Activated T-helper 17 cell treated with anti-CD3 and anti-CD28 coated beads, Interleukin-2, amount 50 U/mL, for 72 hours (primary cell): ENCODE measurements at regions not wholly inside any gene's neighbourhood (a gene's known extent, or its start where the extent isn't known, plus 50 kb on each side); places are given as distances from the start of the nearest gene placed in this dataset.

Experiments used
- ATAC-seq: fragments of 150-1000 bp; cut with Tn5 transposase; replicated peaks from 2 replicates; pipeline ENCODE4 v1.10.0; 2021; ENCODE audit warnings: mild to moderate bottlenecking, moderate library complexity
- H3K27ac Mint-ChIP-seq: one replicate; pipeline ENCODE4 v1.8.0; 2022; ENCODE audit warnings: mixed read lengths
- H3K27me3 Mint-ChIP-seq: one replicate; pipeline ENCODE4 v1.8.0; 2022; ENCODE audit warnings: mixed read lengths
- H3K36me3 Mint-ChIP-seq: one replicate; pipeline ENCODE4 v1.8.0; 2022; ENCODE audit warnings: low read depth, mild to moderate bottlenecking, mixed read lengths
- H3K4me1 Mint-ChIP-seq: one replicate; pipeline ENCODE4 v1.8.0; 2022; ENCODE audit warnings: mixed read lengths
- H3K4me3 Mint-ChIP-seq: one replicate; pipeline ENCODE4 v1.8.0; 2022; ENCODE audit warnings: mild to moderate bottlenecking, mixed read lengths
- H3K9me3 Mint-ChIP-seq: one replicate; pipeline ENCODE4 v1.8.0; 2022; ENCODE audit warnings: mixed read lengths

DNA sequence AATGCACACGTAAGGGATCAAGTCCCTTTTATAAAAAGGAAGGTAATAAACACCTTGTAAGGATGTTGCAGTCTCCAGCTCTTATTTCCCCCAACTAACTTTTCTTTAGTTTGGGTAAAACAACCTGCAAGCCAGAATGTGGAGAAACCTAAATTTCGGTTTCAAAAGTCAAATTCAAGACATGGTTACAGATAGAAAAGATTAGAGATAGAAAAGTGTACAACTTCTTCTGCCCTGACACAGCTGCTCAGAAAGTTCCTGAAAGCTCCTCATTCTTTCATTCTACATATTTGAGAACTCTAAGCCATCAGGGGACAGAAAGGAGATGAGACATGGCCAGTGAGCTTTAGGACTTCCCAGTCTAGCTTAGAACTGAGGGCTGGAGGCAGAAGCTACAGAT, 574.9 kb downstream of the DIPK2A start:
- no peaks in the 10 kb centered on the region for H3K36me3 Mint-ChIP-seq
- H3K9me3 Mint-ChIP-seq: no peaks in the 10 kb centered on the region
- H3K27me3 Mint-ChIP-seq: no peaks in the 10 kb centered on the region
- ATAC-seq: no peak
- no peak overlapping the region for H3K27ac Mint-ChIP-seq
- no peak overlapping the region for H3K4me3 Mint-ChIP-seq
- H3K4me1 Mint-ChIP-seq: no peaks in the 10 kb centered on the region

GRCh38 chr3:144548346-144548745, 576.7 kb downstream of the DIPK2A start:
- Mint-ChIP-seq H3K27ac (no peak overlapping the region), H3K4me3 (no peak overlapping the region), H3K9me3 (no peaks in the 10 kb centered on the region), H3K27me3 (no peaks in the 10 kb centered on the region), H3K4me1 (no peaks in the 10 kb centered on the region), H3K36me3 (no peaks in the 10 kb centered on the region)
- no peak for ATAC-seq

DNA sequence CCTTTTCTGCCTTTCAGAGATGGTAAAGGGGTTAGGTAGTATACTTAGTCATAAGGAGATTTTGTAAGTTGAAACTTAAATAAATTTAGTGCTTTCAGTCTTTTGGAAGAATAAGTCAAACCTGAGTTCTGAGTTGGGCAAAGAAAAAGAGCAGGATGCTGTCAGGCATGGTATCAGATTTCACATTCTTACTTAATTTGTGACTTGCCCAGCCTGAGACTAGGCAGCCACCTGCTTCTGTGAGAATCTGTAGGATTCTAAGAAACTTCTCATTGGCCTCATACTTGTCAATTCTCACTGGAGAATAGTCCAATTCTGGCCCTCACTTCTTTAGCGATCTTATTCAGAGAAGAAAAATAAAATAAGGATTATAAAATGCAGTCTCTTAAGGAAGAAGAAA, 577.5 kb downstream of the DIPK2A start:
- Mint-ChIP-seq H3K4me1 (no peaks in the 10 kb centered on the region), H3K9me3 (no peaks in the 10 kb centered on the region), H3K36me3 (no peaks in the 10 kb centered on the region), H3K4me3 (no peak overlapping the region), H3K27ac (no peak overlapping the region), H3K27me3 (no peaks in the 10 kb centered on the region)
- no peak for ATAC-seq

DNA sequence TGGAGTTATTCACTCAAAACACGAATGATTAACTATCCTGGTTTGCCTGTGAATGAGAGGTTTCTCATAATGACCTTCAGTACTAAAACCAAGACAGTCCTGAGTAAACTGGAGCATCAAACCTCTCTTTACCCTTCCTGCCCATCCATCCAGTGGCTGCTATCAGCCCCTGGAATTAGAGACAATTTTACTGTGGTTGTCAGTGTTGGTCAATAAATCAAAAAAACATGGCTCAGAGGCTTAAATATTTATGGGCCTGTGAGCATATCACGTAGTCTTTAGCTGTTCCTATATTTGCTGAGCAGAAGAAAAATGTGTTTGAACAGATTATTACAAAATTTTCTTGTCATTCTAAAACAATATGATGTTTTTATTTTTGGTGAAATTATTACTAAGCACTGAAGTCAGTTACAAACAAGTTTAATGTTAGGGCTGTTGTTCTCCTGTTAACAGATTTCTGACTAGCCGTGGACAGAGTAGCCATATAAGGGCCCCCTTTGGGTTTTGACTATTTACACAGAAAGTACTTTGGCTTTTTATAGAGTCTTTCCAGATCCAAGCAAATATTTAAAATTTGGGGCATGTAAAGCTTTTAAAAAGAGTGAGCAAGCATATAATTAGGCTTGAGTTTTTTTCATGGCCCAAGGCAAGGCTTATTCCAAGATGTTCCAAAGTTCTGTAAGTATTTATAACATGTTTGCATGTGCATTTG, 580.9 kb downstream of the DIPK2A start:
- no peak overlapping the region for H3K27ac Mint-ChIP-seq
- no peaks in the 10 kb centered on the region for H3K36me3 Mint-ChIP-seq
- no peaks in the 10 kb centered on the region for H3K4me1 Mint-ChIP-seq
- no peaks in the 10 kb centered on the region for H3K9me3 Mint-ChIP-seq
- peaks cover 4% of the 10 kb centered on the region for H3K27me3 Mint-ChIP-seq
- no peak for ATAC-seq
- H3K4me3 Mint-ChIP-seq: no peak overlapping the region

DNA sequence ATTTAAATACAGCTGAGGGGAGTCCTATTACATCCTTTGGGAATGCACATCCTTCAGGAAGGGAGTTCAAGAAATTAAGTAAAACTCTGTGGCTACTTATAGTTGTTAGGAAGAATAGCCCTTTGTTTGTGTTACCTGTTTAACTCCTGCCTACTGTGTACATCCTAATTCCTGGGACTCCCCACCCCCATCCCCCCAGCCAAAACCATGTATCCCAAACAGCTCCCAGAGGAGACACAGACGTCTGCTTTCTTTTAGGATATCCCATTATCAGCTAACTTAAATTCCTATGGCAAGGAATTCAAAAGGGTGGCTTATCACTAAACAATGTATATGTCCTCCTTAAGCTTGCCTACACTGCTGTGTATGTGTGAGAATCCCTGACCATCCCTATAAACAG, 581.7 kb downstream of the DIPK2A start:
- no peak overlapping the region for H3K27ac Mint-ChIP-seq
- no peaks in the 10 kb centered on the region for H3K36me3 Mint-ChIP-seq
- no peaks in the 10 kb centered on the region for H3K9me3 Mint-ChIP-seq
- no peak for ATAC-seq
- H3K27me3 Mint-ChIP-seq: peaks cover 4% of the 10 kb centered on the region
- no peak overlapping the region for H3K4me3 Mint-ChIP-seq
- no peaks in the 10 kb centered on the region for H3K4me1 Mint-ChIP-seq

GRCh38 chr3:144554889-144555288, 583.3 kb downstream of the DIPK2A start:
- H3K27me3 Mint-ChIP-seq: peaks cover 4% of the 10 kb centered on the region
- no peaks in the 10 kb centered on the region for H3K36me3 Mint-ChIP-seq
- H3K27ac Mint-ChIP-seq: no peak overlapping the region
- no peak overlapping the region for H3K4me3 Mint-ChIP-seq
- no peaks in the 10 kb centered on the region for H3K9me3 Mint-ChIP-seq
- no peak for ATAC-seq
- H3K4me1 Mint-ChIP-seq: no peaks in the 10 kb centered on the region

- Mint-ChIP-seq H3K36me3 (no peaks in the 10 kb centered on the region), H3K4me1 (no peaks in the 10 kb centered on the region), H3K27ac (no peak overlapping the region), H3K9me3 (no peaks in the 10 kb centered on the region), H3K4me3 (no peak overlapping the region), H3K27me3 (peaks cover 7% of the 10 kb centered on the region)
- peak; percentile 37 for ATAC-seq
Measured at GRCh38 chr3:144556392-144556791, 584.8 kb downstream of the DIPK2A start.

DNA sequence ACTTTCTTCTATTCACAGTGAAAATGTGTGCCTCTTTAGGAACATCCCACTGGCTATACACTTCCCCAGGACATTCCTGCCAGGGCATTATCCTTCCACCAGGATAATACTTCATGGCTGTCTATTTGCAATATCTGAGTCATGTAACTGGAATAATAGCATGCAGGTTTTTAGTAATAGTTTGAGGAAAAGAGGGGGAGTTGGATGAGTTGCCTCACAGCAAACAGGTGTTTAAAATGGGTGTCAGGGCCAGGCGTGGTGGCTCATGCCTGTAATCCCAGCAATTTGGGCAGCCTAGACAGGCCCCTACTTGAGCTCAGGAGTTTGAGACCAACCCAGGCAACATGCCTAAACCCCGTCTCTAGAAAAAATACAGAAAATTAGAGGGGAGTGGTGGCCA, 585.9 kb downstream of the DIPK2A start:
- Mint-ChIP-seq H3K4me1 (no peaks in the 10 kb centered on the region), H3K27me3 (peaks cover 9% of the 10 kb centered on the region), H3K27ac (no peak overlapping the region), H3K4me3 (no peak overlapping the region), H3K9me3 (no peaks in the 10 kb centered on the region), H3K36me3 (no peaks in the 10 kb centered on the region)
- ATAC-seq: no peak

GRCh38 chr3:144564011-144564410, 592.4 kb downstream of the DIPK2A start:
- Mint-ChIP-seq H3K27ac (no peak overlapping the region), H3K36me3 (no peaks in the 10 kb centered on the region), H3K4me3 (no peak overlapping the region), H3K9me3 (no peaks in the 10 kb centered on the region), H3K27me3 (peaks cover 7% of the 10 kb centered on the region), H3K4me1 (no peaks in the 10 kb centered on the region)
- no peak for ATAC-seq

- Mint-ChIP-seq H3K9me3 (no peaks in the 10 kb centered on the region), H3K4me3 (no peak overlapping the region), H3K36me3 (no peaks in the 10 kb centered on the region), H3K27me3 (peaks cover 4% of the 10 kb centered on the region), H3K4me1 (no peaks in the 10 kb centered on the region), H3K27ac (no peak overlapping the region)
- ATAC-seq: no peak
Measured at GRCh38 chr3:144566320-144566719, 594.7 kb downstream of the DIPK2A start.

GRCh38 chr3:144569651-144570050, 598.0 kb downstream of the DIPK2A start:
- H3K4me3 Mint-ChIP-seq: no peak overlapping the region
- no peak overlapping the region for H3K27ac Mint-ChIP-seq
- no peaks in the 10 kb centered on the region for H3K4me1 Mint-ChIP-seq
- no peaks in the 10 kb centered on the region for H3K27me3 Mint-ChIP-seq
- no peaks in the 10 kb centered on the region for H3K9me3 Mint-ChIP-seq
- no peaks in the 10 kb centered on the region for H3K36me3 Mint-ChIP-seq
- ATAC-seq: no peak

- no peaks in the 10 kb centered on the region for H3K27me3 Mint-ChIP-seq
- no peak overlapping the region for H3K27ac Mint-ChIP-seq
- H3K4me3 Mint-ChIP-seq: no peak overlapping the region
- H3K36me3 Mint-ChIP-seq: no peaks in the 10 kb centered on the region
- no peaks in the 10 kb centered on the region for H3K9me3 Mint-ChIP-seq
- ATAC-seq: no peak
- H3K4me1 Mint-ChIP-seq: no peaks in the 10 kb centered on the region
Measured at GRCh38 chr3:144583871-144584270, 612.2 kb downstream of the DIPK2A start.

DNA sequence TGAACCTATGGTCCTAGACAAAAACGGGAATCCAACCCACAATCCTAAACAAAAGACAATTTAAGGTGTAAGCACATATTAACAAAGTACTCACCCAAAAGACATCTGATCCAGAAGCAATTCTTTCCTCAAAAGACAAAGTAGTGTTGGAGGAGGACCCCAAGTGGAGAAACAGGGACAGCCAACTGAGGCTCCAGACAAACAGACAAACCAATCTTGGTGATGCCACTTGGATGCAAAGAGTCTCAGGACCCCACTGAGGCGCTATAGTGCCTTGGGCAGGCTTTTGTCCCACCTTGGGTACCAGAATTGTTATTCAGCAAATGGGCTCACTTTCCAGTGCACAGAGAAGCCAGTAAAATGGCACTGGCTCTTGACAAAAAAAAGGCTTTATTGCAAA, 613.8 kb downstream of the DIPK2A start:
- Mint-ChIP-seq H3K36me3 (no peaks in the 10 kb centered on the region), H3K27ac (no peak overlapping the region), H3K27me3 (no peaks in the 10 kb centered on the region), H3K9me3 (no peaks in the 10 kb centered on the region), H3K4me3 (no peak overlapping the region), H3K4me1 (no peaks in the 10 kb centered on the region)
- ATAC-seq: no peak

DNA sequence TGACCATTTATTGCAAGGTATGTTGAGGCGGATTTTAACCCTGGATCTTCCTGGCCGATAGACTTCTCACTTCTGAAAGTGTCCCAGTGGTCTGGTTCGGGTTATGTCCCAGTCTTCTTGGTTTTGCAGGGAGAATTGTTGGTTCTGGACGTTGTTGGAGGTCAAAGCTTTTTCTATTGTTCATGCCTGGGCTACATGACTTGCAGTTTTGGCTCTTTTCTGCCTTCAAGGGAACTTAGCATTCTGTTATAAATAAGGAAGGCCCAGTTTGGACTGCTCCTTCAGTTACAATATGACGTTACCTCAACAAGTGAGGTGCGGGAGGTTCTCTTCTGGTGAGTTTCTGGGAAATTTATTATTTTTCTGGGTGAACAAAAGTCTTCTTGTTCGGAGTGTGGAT, 614.3 kb downstream of the DIPK2A start:
- H3K4me1 Mint-ChIP-seq: no peaks in the 10 kb centered on the region
- no peak overlapping the region for H3K4me3 Mint-ChIP-seq
- H3K27ac Mint-ChIP-seq: no peak overlapping the region
- no peaks in the 10 kb centered on the region for H3K27me3 Mint-ChIP-seq
- no peaks in the 10 kb centered on the region for H3K36me3 Mint-ChIP-seq
- no peaks in the 10 kb centered on the region for H3K9me3 Mint-ChIP-seq
- no peak for ATAC-seq

DNA sequence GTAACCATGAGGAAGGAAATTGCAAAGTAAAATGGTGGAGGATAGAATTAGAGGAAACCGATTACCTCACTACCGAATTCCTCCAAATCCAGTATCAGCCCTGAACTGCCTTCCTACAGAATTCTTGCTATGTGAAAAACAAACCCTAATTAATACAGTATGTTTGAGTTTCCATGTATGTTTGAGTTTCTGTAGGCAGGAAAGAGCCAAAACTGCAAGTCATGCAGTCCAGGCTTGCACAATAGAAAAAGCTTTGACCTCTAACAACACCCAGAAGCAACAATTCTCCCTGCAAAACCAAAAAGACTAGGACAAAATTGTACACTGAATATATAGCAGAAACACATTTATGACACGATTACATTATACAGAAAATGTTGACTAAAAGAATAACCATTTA, 614.8 kb downstream of the DIPK2A start:
- no peaks in the 10 kb centered on the region for H3K9me3 Mint-ChIP-seq
- no peak overlapping the region for H3K4me3 Mint-ChIP-seq
- H3K36me3 Mint-ChIP-seq: no peaks in the 10 kb centered on the region
- no peak overlapping the region for H3K27ac Mint-ChIP-seq
- H3K27me3 Mint-ChIP-seq: no peaks in the 10 kb centered on the region
- ATAC-seq: no peak
- no peaks in the 10 kb centered on the region for H3K4me1 Mint-ChIP-seq

- no peaks in the 10 kb centered on the region for H3K4me1 Mint-ChIP-seq
- no peak overlapping the region for H3K27ac Mint-ChIP-seq
- no peak overlapping the region for H3K4me3 Mint-ChIP-seq
- no peaks in the 10 kb centered on the region for H3K36me3 Mint-ChIP-seq
- no peaks in the 10 kb centered on the region for H3K9me3 Mint-ChIP-seq
- ATAC-seq: no peak
- H3K27me3 Mint-ChIP-seq: no peaks in the 10 kb centered on the region
Measured at GRCh38 chr3:144590854-144591253, 619.2 kb downstream of the DIPK2A start.
